ENCODE measurements at regions not wholly inside any gene's neighbourhood (a gene's known extent, or its start where the extent isn't known, plus 50 kb on each side); places are given as distances from the start of the nearest gene placed in this dataset.
"Not testable (repeated sequence)": the region's sequence is repeated elsewhere in the genome, so short reads cannot be mapped to it uniquely, and the experiment has no call there.

DNA sequence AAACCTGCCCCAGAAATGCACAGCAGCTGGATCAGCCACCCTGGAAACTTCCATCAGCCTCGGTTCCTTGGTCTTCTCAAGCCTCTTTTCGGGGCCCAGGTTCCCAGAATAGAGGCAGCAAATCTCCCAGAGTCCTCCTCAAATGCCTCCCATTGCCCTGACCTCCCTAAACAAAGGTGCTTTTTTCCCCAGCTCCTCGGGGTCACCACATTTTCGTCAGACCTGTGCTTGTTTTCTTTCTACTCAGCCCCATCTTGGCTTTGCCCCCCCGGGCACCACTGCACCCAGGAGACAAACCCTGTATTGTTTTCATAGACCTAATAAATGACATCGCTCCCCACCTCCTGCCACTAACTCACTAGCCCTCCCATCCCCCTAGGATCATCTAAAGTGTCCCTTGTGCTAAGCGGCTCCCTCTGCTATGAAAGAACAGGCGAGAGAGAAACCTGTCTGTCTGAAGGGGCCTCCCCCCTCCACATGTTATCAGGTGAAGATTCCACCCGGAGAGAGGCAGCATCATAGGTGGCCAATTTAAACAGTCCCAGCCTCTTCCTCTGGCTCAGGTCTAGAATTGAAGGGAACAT lies 451.1 kb downstream of the SOX9 start:
- no peak overlapping the region for H3K4me3 Mint-ChIP-seq
- H3K27ac Mint-ChIP-seq = peak overlapping the region in 1 of 2 donors; percentile 10
- ATAC-seq (no peak), DNase-seq (no peak)
- H3K9me3 Mint-ChIP-seq = no peaks in the 10 kb centered on the region
- H3K27me3 Mint-ChIP-seq = peaks cover 33% of the 10 kb centered on the region
- no peaks in the 10 kb centered on the region for H3K4me1 Mint-ChIP-seq

DNA sequence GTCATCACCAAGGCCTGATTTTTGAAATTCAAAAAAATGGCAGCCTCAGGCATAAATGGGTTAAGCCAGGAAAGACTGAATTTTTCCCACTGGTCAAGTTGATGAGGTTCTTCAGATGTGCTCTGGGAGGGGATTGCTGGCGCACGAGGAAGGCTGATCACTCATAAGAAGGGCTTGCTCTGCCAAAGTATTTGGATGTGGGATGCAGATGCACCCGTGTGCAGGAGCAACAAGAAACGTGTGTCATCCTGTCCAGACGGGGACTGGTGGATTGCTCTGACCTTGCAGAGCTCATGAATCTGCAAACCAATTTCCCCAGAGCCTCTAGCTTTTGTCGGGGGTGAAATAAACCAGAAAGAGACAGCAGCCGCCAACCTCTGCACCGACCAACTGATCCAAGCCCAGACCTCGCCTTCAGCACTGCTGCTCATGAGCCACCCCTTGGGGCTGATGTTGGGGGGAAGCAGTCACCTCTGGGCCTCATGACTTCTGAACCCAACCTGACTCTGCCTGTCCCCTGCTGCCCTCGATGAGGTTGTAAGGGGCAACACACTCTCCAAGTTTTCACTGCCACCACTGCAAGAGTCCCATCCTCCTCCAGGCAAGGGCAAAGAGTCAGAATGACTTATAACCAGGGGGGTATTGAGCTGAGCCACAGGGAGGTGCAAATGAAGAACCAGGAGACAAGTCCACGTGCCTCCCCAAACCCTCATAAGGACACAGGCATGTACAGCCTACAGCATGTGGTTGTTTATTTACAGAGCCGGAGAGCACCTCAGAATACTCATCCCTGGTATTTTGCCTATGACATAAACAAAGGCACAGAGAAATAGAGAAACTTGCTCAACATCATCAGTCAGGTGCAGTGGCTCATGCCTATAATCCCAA lies 452.0 kb downstream of the SOX9 start:
- Mint-ChIP-seq H3K4me3 (no peak overlapping the region), H3K4me1 (no peaks in the 10 kb centered on the region), H3K27me3 (peaks cover 39% of the 10 kb centered on the region), H3K9me3 (no peaks in the 10 kb centered on the region), H3K27ac (no peak overlapping the region)
- DNase-seq (no peak), ATAC-seq (no peak)

GRCh38 chr17:72573492-72573801 lies 452.6 kb downstream of the SOX9 start:
- not testable (repeated sequence) for H3K9me3 Mint-ChIP-seq, H3K27ac Mint-ChIP-seq, H3K4me1 Mint-ChIP-seq, H3K4me3 Mint-ChIP-seq, DNase-seq, ATAC-seq
- peaks cover 45% of the 10 kb centered on the region for H3K27me3 Mint-ChIP-seq

GRCh38 chr17:72574675-72575510 lies 454.1 kb downstream of the SOX9 start:
- Mint-ChIP-seq H3K27ac (no peak overlapping the region), H3K27me3 (peaks cover 54% of the 10 kb centered on the region), H3K4me1 (no peaks in the 10 kb centered on the region), H3K4me3 (no peak overlapping the region), H3K9me3 (no peaks in the 10 kb centered on the region)
- no peak for DNase-seq
- ATAC-seq = no peak

DNA sequence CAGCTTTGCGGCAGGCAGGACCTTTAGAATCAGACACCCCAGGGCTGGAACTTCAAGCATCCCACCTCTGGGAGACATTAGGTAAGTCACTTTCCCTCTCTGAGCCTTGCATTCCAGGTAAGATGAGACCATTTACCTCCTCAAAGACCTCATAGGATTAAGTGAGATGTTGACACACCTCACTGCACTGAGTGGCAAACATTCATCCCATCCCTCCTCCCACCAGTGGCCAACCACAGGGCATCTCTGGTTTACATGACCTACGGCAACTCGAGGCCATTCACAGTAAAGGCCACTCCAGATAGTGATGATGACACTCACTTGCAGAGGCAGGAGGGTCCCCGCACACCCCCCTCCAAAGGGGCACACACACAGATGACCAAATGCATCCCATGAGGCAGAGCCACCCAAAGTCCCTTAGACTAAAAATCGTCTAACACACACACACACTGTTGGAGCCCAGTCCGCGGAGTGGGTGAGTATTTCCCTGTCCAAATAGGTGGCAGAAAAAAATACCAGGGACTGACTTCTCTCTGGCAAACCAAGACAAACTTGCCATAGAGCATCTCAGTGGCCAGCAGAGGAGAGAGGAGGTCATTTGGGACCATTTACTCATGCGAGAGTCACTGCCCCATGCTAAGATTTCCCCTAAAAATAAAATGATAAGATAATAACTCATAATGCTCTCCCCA lies 454.9 kb downstream of the SOX9 start:
- Mint-ChIP-seq H3K4me3 (no peak overlapping the region), H3K9me3 (no peaks in the 10 kb centered on the region), H3K4me1 (no peaks in the 10 kb centered on the region), H3K27ac (no peak overlapping the region), H3K27me3 (peaks cover 60% of the 10 kb centered on the region)
- ATAC-seq (no peak), DNase-seq (no peak)

DNA sequence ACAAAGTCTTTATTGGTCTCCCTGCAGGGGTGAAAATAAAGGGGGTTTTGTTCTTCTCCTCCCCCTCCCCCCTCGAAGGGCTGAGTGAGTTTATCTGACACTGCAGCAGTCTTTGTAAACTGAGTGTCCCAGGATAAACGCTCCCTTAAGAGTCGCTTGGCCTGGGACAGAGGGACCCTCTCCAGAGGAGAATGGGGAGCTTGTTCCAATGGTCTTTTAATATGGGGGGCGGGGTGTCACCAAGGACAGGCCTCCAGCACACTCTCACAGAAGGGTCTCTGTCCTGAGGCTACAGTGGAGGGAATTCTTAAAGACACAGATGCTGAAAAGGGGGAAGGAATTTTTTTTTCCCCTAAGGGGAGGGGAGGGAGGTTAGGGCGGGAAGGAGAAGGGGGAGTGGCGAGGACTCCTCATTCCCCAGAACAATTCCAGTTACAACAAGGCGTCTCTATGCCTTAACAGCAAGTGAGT lies 455.5 kb downstream of the SOX9 start:
- peaks cover 60% of the 10 kb centered on the region for H3K27me3 Mint-ChIP-seq
- H3K9me3 Mint-ChIP-seq = no peaks in the 10 kb centered on the region
- H3K4me3 Mint-ChIP-seq = no peak overlapping the region
- ATAC-seq = no peak
- DNase-seq = no peak
- no peak overlapping the region for H3K27ac Mint-ChIP-seq
- H3K4me1 Mint-ChIP-seq = no peaks in the 10 kb centered on the region

- Mint-ChIP-seq H3K27ac (peak overlapping the region in 1 of 2 donors; percentile 72), H3K9me3 (no peaks in the 10 kb centered on the region), H3K4me3 (no peak overlapping the region), H3K4me1 (no peaks in the 10 kb centered on the region), H3K27me3 (peaks cover 64% of the 10 kb centered on the region)
- ATAC-seq = no peak
- DNase-seq = no peak
These were observed 458.1 kb downstream of the SOX9 start for GRCh38 chr17:72578817-72579470.

- H3K27me3 Mint-ChIP-seq = peaks cover 55% of the 10 kb centered on the region
- no peak overlapping the region for H3K27ac Mint-ChIP-seq
- H3K4me1 Mint-ChIP-seq = no peaks in the 10 kb centered on the region
- no peak overlapping the region for H3K4me3 Mint-ChIP-seq
- ATAC-seq (no peak), DNase-seq (no peak)
- no peaks in the 10 kb centered on the region for H3K9me3 Mint-ChIP-seq
These were observed 459.1 kb downstream of the SOX9 start for GRCh38 chr17:72579990-72580320.

DNA sequence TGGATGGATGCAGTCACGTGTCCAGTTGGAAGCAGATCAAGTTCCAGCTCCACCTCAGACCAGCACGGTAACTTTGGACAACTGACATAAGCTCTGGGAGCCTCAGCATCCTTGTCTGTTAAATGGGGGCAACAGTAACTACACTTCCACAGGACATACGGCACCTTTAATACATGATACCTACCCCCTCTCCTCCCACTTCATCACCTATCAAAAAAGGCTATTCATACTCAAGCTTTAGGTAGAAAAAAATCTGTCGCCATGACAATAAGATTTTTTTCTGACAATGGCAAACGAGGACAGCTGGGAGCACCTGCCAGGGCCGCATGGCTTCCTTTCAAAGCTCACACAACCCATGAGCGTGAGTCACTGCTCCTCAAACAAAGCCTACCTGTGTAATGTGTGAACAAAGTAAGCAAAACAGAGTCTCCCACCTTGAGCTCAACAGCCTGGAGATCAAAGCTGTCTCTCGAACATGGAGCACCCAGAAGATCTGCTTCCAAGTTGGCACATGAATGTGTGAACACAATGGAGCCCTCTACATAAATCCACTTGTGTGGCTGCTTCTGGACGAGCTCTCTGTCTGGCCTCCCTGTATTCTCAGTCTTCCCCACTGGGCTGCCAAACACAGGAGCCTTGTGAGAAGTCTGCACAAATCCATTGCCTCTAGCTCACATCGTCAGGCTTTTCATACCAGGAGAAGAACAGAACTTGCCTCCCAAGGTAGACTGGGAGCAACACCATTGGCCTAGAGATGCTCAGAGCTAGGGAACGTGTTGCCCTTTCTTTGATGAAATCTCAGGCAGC lies 459.7 kb downstream of the SOX9 start:
- Mint-ChIP-seq H3K9me3 (no peaks in the 10 kb centered on the region), H3K4me1 (no peaks in the 10 kb centered on the region), H3K27me3 (peaks cover 50% of the 10 kb centered on the region), H3K27ac (no peak overlapping the region), H3K4me3 (no peak overlapping the region)
- DNase-seq (no peak), ATAC-seq (no peak)

DNA sequence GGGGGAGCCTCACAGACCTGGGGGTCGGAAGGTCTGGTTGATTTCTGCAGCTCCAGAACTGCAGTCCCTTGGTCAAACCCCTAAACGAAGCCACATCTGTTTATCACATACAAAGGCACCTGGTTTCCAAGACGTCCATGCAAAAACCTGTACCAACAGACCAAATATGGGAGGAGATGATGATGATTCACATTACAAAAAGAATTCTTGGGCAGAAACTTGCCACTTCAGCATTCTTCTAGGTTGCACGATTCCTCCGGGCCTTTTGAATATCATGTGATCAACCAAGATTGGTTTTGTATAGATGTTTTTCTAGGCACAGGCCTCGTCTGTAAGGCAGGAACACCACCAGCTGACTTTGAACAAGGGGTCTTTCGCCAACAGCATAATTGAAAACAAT lies 466.3 kb downstream of the SOX9 start:
- Mint-ChIP-seq H3K9me3 (no peaks in the 10 kb centered on the region), H3K4me1 (peaks cover 30% of the 10 kb centered on the region), H3K4me3 (no peak overlapping the region), H3K27ac (no peak overlapping the region), H3K27me3 (peaks cover 64% of the 10 kb centered on the region)
- no peak for ATAC-seq
- DNase-seq = no peak

GRCh38 chr17:72587773-72588511 lies 467.1 kb downstream of the SOX9 start:
- no peak overlapping the region for H3K27ac Mint-ChIP-seq
- peaks cover 34% of the 10 kb centered on the region for H3K4me1 Mint-ChIP-seq
- no peaks in the 10 kb centered on the region for H3K9me3 Mint-ChIP-seq
- DNase-seq (no peak), ATAC-seq (peak; percentile 52)
- peaks cover 71% of the 10 kb centered on the region for H3K27me3 Mint-ChIP-seq
- no peak overlapping the region for H3K4me3 Mint-ChIP-seq

- ATAC-seq (no peak), DNase-seq (no peak)
- no peak overlapping the region for H3K27ac Mint-ChIP-seq
- H3K4me1 Mint-ChIP-seq = peaks cover 34% of the 10 kb centered on the region
- peaks cover 74% of the 10 kb centered on the region for H3K27me3 Mint-ChIP-seq
- H3K4me3 Mint-ChIP-seq = peak overlapping the region in 1 of 2 donors; percentile 34
- no peaks in the 10 kb centered on the region for H3K9me3 Mint-ChIP-seq
These were observed 467.7 kb downstream of the SOX9 start for GRCh38 chr17:72588561-72588960.

DNA sequence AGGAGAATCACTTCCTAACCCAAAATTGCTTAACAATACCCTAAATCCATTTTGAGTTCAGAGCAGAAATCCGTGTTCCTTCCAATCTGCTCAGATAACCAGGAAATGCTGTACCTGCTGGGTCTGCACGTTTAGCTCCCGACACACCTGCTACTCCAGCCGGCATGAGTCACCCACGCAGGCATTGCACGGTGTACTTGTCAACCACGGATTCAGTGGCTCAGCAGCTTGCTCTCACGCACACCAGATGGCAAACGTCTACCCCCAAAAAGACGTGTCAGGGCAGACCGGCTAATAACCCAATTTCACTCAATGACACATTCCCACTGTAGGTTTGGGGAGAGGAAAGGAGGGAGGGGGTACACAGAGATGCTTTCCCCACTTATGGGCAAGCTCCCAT lies 468.1 kb downstream of the SOX9 start:
- no peak for DNase-seq
- peaks cover 74% of the 10 kb centered on the region for H3K27me3 Mint-ChIP-seq
- no peak overlapping the region for H3K27ac Mint-ChIP-seq
- ATAC-seq = no peak
- peaks cover 34% of the 10 kb centered on the region for H3K4me1 Mint-ChIP-seq
- H3K9me3 Mint-ChIP-seq = no peaks in the 10 kb centered on the region
- H3K4me3 Mint-ChIP-seq = peak overlapping the region in 1 of 2 donors; percentile 34

DNA sequence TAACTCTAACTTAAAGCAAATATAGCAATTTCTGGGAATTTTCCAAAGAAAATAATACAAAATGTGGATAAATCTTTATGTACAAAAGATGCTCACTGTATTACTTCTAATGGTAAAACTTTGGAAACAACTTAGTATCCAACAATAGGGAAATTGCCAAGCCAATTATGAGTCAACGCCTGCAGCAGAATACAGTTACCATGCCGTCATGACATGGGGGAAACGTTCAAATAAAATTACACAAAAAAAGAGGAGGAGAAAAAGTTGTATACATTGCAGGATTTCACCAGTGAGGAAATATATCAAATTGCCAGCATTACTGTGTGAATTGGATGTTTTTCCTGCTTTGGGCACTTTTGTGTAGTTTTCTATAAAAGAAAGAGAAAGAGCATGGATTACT lies 469.6 kb downstream of the SOX9 start:
- peaks cover 34% of the 10 kb centered on the region for H3K4me1 Mint-ChIP-seq
- DNase-seq = no peak
- no peak overlapping the region for H3K4me3 Mint-ChIP-seq
- H3K27ac Mint-ChIP-seq = no peak overlapping the region
- no peak for ATAC-seq
- H3K9me3 Mint-ChIP-seq = no peaks in the 10 kb centered on the region
- peaks cover 87% of the 10 kb centered on the region for H3K27me3 Mint-ChIP-seq
